ENCODE measurements at regions not wholly inside any gene's neighbourhood (a gene's known extent, or its start where the extent isn't known, plus 50 kb on each side); places are given as distances from the start of the nearest gene placed in this dataset.

- TF ChIP-seq ELF4 (IDR thresholded peaks at IDR 0.05), result no peak
- no peak for TF ChIP-seq L3MBTL2 (conservative IDR thresholded peaks at IDR 0.05)
- TF ChIP-seq SP1 (IDR thresholded peaks at IDR 0.05), result no peak
- TF ChIP-seq BHLHE40 (IDR thresholded peaks at IDR 0.05; ENCODE audit: borderline replicate concordance), result no peak
- TF ChIP-seq NFRKB (IDR thresholded peaks at IDR 0.05), result no peak
- TF ChIP-seq FOXA1 (IDR thresholded peaks at IDR 0.05), result no peak
- no peak for TF ChIP-seq ZNF384 (IDR thresholded peaks at IDR 0.05)
- no peak for TF ChIP-seq FOXM1 (IDR thresholded peaks at IDR 0.05; ENCODE audit: borderline replicate concordance)
- TF ChIP-seq SUZ12 (IDR thresholded peaks at IDR 0.05), result no peak
- TF ChIP-seq ARNT (IDR thresholded peaks at IDR 0.05), result no peak
- TF ChIP-seq LEF1 (IDR thresholded peaks at IDR 0.05; ENCODE audit: borderline replicate concordance), result no peak
- TF ChIP-seq, protein P1, sequence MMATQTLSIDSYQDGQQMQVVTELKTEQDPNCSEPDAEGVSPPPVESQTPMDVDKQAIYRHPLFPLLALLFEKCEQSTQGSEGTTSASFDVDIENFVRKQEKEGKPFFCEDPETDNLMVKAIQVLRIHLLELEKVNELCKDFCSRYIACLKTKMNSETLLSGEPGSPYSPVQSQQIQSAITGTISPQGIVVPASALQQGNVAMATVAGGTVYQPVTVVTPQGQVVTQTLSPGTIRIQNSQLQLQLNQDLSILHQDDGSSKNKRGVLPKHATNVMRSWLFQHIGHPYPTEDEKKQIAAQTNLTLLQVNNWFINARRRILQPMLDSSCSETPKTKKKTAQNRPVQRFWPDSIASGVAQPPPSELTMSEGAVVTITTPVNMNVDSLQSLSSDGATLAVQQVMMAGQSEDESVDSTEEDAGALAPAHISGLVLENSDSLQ (IDR thresholded peaks at IDR 0.05), result no peak
- TF ChIP-seq FOXK2 (IDR thresholded peaks at IDR 0.05), result no peak
Observed at GRCh38 chr13:18943721-18944391, 237.8 kb downstream of the TUBA3C start.

Data from HEK293T (cell line).